ENCODE measurements at regions not wholly inside any gene's neighbourhood (a gene's known extent, or its start where the extent isn't known, plus 50 kb on each side); places are given as distances from the start of the nearest gene placed in this dataset.
"Not testable (repeated sequence)": the region's sequence is repeated elsewhere in the genome, so short reads cannot be mapped to it uniquely, and the experiment has no call there.

- Histone ChIP-seq H3K9me3 (ENCODE audit: insufficient read depth, low read length) (no peaks in the 10 kb centered on the region), H4K20me1 (ENCODE audit: insufficient read depth, low read length) (no peaks in the 10 kb centered on the region), H3K27me3 (ENCODE audit: low read depth, low read length) (no peaks in the 10 kb centered on the region), H3K9ac (ENCODE audit: low read length) (no peak overlapping the region), H2AFZ (ENCODE audit: low read depth, low read length) (no peak overlapping the region), H3K4me2 (ENCODE audit: low read length) (no peak overlapping the region), H3K4me1 (ENCODE audit: low read length) (no peaks in the 10 kb centered on the region), H3K36me3 (replicated peaks; ENCODE audit: low read depth, low read length) (no peaks in the 10 kb centered on the region), H3K4me3 (ENCODE audit: low read length) (no peak overlapping the region), H3K27ac (ENCODE audit: low read length) (no peak overlapping the region), H3K79me2 (ENCODE audit: low read length) (no peaks in the 10 kb centered on the region)
- TF ChIP-seq CTCF (IDR thresholded peaks at IDR 0.05; ENCODE audit: low read depth, low read length) = no peak
- TF ChIP-seq EZH2phosphoT487 (IDR thresholded peaks at IDR 0.05; ENCODE audit: low read depth) = no peak
Observed at GRCh38 chr13:69264362-69265334, 843.0 kb upstream of the ATXN8OS start.

- Histone ChIP-seq H3K9ac (ENCODE audit: low read length) (no peak overlapping the region), H3K36me3 (replicated peaks; ENCODE audit: low read depth, low read length) (no peaks in the 10 kb centered on the region), H2AFZ (ENCODE audit: low read depth, low read length) (no peak overlapping the region), H3K27me3 (ENCODE audit: low read depth, low read length) (no peaks in the 10 kb centered on the region), H3K4me3 (ENCODE audit: low read length) (no peak overlapping the region), H4K20me1 (ENCODE audit: insufficient read depth, low read length) (no peaks in the 10 kb centered on the region), H3K27ac (ENCODE audit: low read length) (no peak overlapping the region), H3K9me3 (ENCODE audit: insufficient read depth, low read length) (no peaks in the 10 kb centered on the region), H3K4me1 (ENCODE audit: low read length) (no peaks in the 10 kb centered on the region), H3K4me2 (ENCODE audit: low read length) (no peak overlapping the region), H3K79me2 (ENCODE audit: low read length) (no peaks in the 10 kb centered on the region)
- TF ChIP-seq EZH2phosphoT487 (IDR thresholded peaks at IDR 0.05; ENCODE audit: low read depth) (no peak), CTCF (IDR thresholded peaks at IDR 0.05; ENCODE audit: low read depth, low read length) (no peak)
Observed at GRCh38 chr13:69243366-69243765, 864.3 kb upstream of the ATXN8OS start.

- no peak overlapping the region for H2AFZ ChIP-seq (ENCODE audit: low read depth, low read length)
- H3K4me1 ChIP-seq (ENCODE audit: low read length) = no peaks in the 10 kb centered on the region
- no peaks in the 10 kb centered on the region for H3K27me3 ChIP-seq (ENCODE audit: low read depth, low read length)
- TF ChIP-seq CTCF (IDR thresholded peaks at IDR 0.05; ENCODE audit: low read depth, low read length) (no peak), EZH2phosphoT487 (IDR thresholded peaks at IDR 0.05; ENCODE audit: low read depth) (no peak)
- no peak overlapping the region for H3K4me2 ChIP-seq (ENCODE audit: low read length)
- H4K20me1 ChIP-seq (ENCODE audit: insufficient read depth, low read length) = no peaks in the 10 kb centered on the region
- H3K27ac ChIP-seq (ENCODE audit: low read length) = no peak overlapping the region
- H3K36me3 ChIP-seq (replicated peaks; ENCODE audit: low read depth, low read length) = no peaks in the 10 kb centered on the region
- no peak overlapping the region for H3K9ac ChIP-seq (ENCODE audit: low read length)
- H3K79me2 ChIP-seq (ENCODE audit: low read length) = no peaks in the 10 kb centered on the region
- no peaks in the 10 kb centered on the region for H3K9me3 ChIP-seq (ENCODE audit: insufficient read depth, low read length)
- no peak overlapping the region for H3K4me3 ChIP-seq (ENCODE audit: low read length)
Observed at GRCh38 chr13:69234171-69234570, 873.5 kb upstream of the ATXN8OS start.

- Histone ChIP-seq H3K9ac (ENCODE audit: low read length) (no peak overlapping the region), H3K27ac (ENCODE audit: low read length) (no peak overlapping the region), H3K9me3 (ENCODE audit: insufficient read depth, low read length) (no peaks in the 10 kb centered on the region), H3K36me3 (replicated peaks; ENCODE audit: low read depth, low read length) (no peaks in the 10 kb centered on the region), H3K79me2 (ENCODE audit: low read length) (no peaks in the 10 kb centered on the region), H3K27me3 (ENCODE audit: low read depth, low read length) (no peaks in the 10 kb centered on the region), H3K4me3 (ENCODE audit: low read length) (no peak overlapping the region), H3K4me1 (ENCODE audit: low read length) (no peaks in the 10 kb centered on the region), H3K4me2 (ENCODE audit: low read length) (no peak overlapping the region), H2AFZ (ENCODE audit: low read depth, low read length) (no peak overlapping the region), H4K20me1 (ENCODE audit: insufficient read depth, low read length) (no peaks in the 10 kb centered on the region)
- TF ChIP-seq EZH2phosphoT487 (IDR thresholded peaks at IDR 0.05; ENCODE audit: low read depth) (no peak), CTCF (IDR thresholded peaks at IDR 0.05; ENCODE audit: low read depth, low read length) (no peak)
Observed at GRCh38 chr13:69226427-69226826, 881.2 kb upstream of the ATXN8OS start.

- H3K4me3 ChIP-seq (ENCODE audit: low read length); H3K27me3 ChIP-seq (ENCODE audit: low read depth, low read length); H4K20me1 ChIP-seq (ENCODE audit: insufficient read depth, low read length); H3K36me3 ChIP-seq (replicated peaks; ENCODE audit: low read depth, low read length); H2AFZ ChIP-seq (ENCODE audit: low read depth, low read length); H3K4me2 ChIP-seq (ENCODE audit: low read length); H3K27ac ChIP-seq (ENCODE audit: low read length); H3K79me2 ChIP-seq (ENCODE audit: low read length); H3K9ac ChIP-seq (ENCODE audit: low read length); H3K9me3 ChIP-seq (ENCODE audit: insufficient read depth, low read length); H3K4me1 ChIP-seq (ENCODE audit: low read length): not testable (repeated sequence)
Observed at GRCh38 chr13:69221633-69222498, 885.8 kb upstream of the ATXN8OS start.
